AG09319 (cell line): ENCODE measurements at regions not wholly inside any gene's neighbourhood (a gene's known extent, or its start where the extent isn't known, plus 50 kb on each side); places are given as distances from the start of the nearest gene placed in this dataset.

Experiments used
- DNase-seq: peaks from one replicate; pipeline ENCODE4 v3.0.0-alpha.2; 2010; ENCODE audit warnings: low read depth; ENCODE audit errors: extremely low read depth
- TF ChIP-seq, protein P1 (sequence below): IDR thresholded peaks from 2 replicates; pipeline ENCODE4 v1.5.1; 2011; ENCODE audit warnings: low read depth, mild to moderate bottlenecking, inconsistent platforms, low read length, moderate library complexity

DNA sequence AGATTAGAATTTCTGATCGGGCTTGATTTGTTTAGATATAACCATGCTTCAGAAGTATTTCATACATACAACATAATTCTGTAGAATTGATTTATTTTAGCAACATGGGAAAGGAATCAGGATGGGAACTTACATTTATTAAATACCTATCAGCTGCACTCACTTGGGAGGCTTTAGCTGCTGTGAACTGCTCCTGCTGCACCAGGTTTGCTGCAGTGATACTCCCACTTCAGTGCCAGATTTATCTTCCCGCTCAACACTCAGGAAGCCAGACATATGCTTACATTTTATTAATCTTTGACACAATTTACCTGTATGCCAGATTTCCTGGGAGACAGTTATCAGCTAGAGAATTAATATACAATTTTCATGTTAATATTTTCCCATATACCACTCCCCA, 64.0 kb upstream of the PLCXD3 start:
- TF ChIP-seq, protein P1, sequence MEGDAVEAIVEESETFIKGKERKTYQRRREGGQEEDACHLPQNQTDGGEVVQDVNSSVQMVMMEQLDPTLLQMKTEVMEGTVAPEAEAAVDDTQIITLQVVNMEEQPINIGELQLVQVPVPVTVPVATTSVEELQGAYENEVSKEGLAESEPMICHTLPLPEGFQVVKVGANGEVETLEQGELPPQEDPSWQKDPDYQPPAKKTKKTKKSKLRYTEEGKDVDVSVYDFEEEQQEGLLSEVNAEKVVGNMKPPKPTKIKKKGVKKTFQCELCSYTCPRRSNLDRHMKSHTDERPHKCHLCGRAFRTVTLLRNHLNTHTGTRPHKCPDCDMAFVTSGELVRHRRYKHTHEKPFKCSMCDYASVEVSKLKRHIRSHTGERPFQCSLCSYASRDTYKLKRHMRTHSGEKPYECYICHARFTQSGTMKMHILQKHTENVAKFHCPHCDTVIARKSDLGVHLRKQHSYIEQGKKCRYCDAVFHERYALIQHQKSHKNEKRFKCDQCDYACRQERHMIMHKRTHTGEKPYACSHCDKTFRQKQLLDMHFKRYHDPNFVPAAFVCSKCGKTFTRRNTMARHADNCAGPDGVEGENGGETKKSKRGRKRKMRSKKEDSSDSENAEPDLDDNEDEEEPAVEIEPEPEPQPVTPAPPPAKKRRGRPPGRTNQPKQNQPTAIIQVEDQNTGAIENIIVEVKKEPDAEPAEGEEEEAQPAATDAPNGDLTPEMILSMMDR: no peak
- DNase-seq: no peak
